ENCODE measurements at regions not wholly inside any gene's neighbourhood (a gene's known extent, or its start where the extent isn't known, plus 50 kb on each side); places are given as distances from the start of the nearest gene placed in this dataset.
"Not testable (repeated sequence)": the region's sequence is repeated elsewhere in the genome, so short reads cannot be mapped to it uniquely, and the experiment has no call there.

- peak; percentile 68 to 76 for DNase-seq
Measured at GRCh38 chr17:47066841-47067682, 88.0 kb upstream of the RPRML start.

DNA sequence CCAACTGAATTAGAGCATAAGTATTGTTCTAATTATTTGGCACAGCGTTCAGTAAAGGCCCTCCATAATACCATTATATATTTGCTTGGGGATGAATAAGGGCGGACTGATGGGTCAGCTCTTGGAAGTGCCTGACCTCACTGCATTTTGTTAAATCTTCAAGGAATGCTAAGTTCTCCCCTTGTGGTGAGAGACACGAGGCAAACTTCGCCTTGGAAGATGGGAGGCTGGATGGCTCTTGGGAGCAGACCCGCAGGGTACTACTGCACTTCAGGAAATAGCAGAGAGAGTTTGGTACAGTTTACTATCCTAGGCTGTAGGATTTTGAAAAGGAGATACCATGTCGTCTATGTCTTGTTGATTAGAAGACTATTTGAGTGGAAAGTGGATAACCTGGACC lies 87.0 kb upstream of the RPRML start:
- DNase-seq: no peak

GRCh38 chr17:47064684-47065083 lies 85.6 kb upstream of the RPRML start:
- DNase-seq: no peak

DNA sequence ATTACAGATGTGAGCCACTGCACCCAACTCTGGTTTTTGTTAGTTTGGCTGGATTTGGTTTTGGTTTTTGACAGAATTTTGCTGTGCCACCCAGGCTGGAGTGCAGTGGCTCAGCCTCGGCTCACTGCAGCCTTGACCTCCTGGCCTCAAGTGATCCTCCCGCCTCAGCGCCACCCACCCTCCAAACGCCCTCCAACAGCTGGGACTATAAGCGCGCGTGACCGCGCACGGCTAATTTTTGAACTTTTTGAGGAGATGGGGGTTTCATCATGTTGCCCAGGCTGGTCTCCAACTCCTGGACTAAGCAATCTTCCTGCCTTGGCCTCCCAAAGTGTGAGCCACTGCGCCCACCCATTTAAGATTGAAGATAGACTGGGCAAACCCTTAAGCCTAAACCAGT lies 84.4 kb upstream of the RPRML start:
- DNase-seq: no peak

DNA sequence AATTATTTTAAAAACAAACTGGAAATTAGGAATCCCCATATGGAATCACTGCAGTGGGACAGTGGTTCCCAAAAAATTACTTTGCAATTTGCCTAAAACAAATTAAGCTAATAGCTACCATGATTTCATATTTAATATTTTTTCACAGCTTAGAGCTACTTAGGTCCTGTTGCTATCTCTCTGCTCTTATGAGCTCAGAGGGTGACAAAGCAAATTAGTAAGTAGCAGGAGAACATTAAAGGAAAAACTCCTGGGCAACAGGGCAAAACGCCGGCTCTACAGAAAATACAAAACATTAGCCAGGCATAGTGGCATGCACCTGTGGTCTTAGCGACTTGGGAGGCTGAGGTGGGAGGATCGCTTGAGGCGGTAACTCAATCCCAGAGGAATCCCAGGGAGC lies 83.8 kb upstream of the RPRML start:
- DNase-seq: not testable (repeated sequence)

DNA sequence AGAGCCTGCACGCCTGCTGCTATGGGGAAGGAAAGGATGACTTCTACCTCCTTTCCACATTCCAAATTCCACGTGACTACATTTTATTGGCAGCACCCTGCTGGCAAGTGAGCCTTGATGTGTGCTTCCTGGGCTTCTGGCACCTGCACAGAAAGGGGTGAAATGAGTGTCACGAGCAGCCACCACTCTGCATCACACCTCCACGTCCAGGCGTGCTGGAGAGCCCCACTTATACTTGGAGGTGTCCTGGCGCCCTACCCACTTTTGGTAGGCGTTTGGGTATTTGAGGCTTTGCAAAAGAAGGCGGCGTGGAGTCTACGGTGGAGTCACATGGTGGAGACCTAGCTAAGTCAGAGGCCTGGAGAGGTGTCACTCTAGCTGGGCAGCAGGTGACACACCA lies 81.0 kb upstream of the RPRML start:
- not testable (repeated sequence) for DNase-seq

- DNase-seq: no peak
Measured at GRCh38 chr17:47057830-47058229, 78.8 kb upstream of the RPRML start.

- not testable (repeated sequence) for DNase-seq
Measured at GRCh38 chr17:47057279-47057678, 78.2 kb upstream of the RPRML start.

- DNase-seq: not testable (repeated sequence)
Measured at GRCh38 chr17:47056687-47057086, 77.6 kb upstream of the RPRML start.
